Suprapubic skin (tissue), 4 donors: ENCODE measurements at regions not wholly inside any gene's neighbourhood (a gene's known extent, or its start where the extent isn't known, plus 50 kb on each side); places are given as distances from the start of the nearest gene placed in this dataset.
A peak's percentile ranks its signal among the peaks of the same experiment; 100 is the strongest.

ENCODE experiments used
- DNase-seq, 2 donors: peaks; one replicate each; pipeline ENCODE4 v3.0.0-alpha.2; 2019; ENCODE audit warnings: low spot score in 2 of 2
- H3K27ac ChIP-seq: fragments of 200-600 bp; sonication (generic); one replicate; pipeline ENCODE4 v1.5.1; 2019
- H3K27me3 ChIP-seq: fragments of 200-600 bp; sonication (generic); one replicate; pipeline ENCODE4 v1.5.1; 2019
- H3K36me3 ChIP-seq: fragments of 200-600 bp; sonication (generic); one replicate; pipeline ENCODE4 v1.5.1; 2019
- H3K4me1 ChIP-seq: fragments of 200-600 bp; sonication (generic); one replicate; pipeline ENCODE4 v1.5.1; 2019
- H3K4me3 ChIP-seq: fragments of 200-600 bp; sonication (generic); one replicate; pipeline ENCODE4 v1.5.1; 2019; ENCODE audit warnings: mild to moderate bottlenecking
- H3K9me3 ChIP-seq: fragments of 200-600 bp; sonication (generic); one replicate; pipeline ENCODE4 v1.5.1; 2019
- CTCF ChIP-seq, 2 donors: fragments of 200-600 bp in 1 of 2; fragments of 450-650 bp in 1 of 2; sonication (generic) in 1 of 2; IDR thresholded peaks; one replicate each; pipeline ENCODE4 v1.5.1; 2016 to 2019; ENCODE audit warnings: antibody characterized with exemption in 2 of 2, mild to moderate bottlenecking in 1 of 2, moderate library complexity in 1 of 2
- EP300 ChIP-seq: sonication (generic); formaldehyde crosslinking; IDR thresholded peaks from one replicate; pipeline ENCODE4 v1.6.1; 2017; ENCODE audit warnings: antibody characterized with exemption
- POLR2A ChIP-seq, 2 donors: fragments of 450-650 bp; IDR thresholded peaks; one replicate each; pipeline ENCODE4 v1.6.1; 2017; ENCODE audit warnings: antibody characterized with exemption in 2 of 2, mild to moderate bottlenecking in 2 of 2, moderate library complexity in 2 of 2
- POLR2AphosphoS5 ChIP-seq, 3 donors: sonication (generic); formaldehyde crosslinking; IDR thresholded peaks; one replicate each; pipeline ENCODE4 v1.6.1; 2017; ENCODE audit warnings: antibody characterized with exemption in 3 of 3
- WGBS: methylation state at CpG from one replicate; pipeline ENCODE4 v1.1.5; 2018; 5-methylcytosine and 5-hydroxymethylcytosine counted together

GRCh38 chr6:26149240-26149639 lies 62.0 kb downstream of the HFE start:
- no peaks in the 10 kb centered on the region for H3K36me3 ChIP-seq
- H3K27ac ChIP-seq, result no peak overlapping the region
- no peaks in the 10 kb centered on the region for H3K9me3 ChIP-seq
- no peaks in the 10 kb centered on the region for H3K27me3 ChIP-seq
- peaks cover 6% of the 10 kb centered on the region for H3K4me1 ChIP-seq
- TF ChIP-seq EP300, result no peak
- TF ChIP-seq CTCF (IDR thresholded peaks at IDR 0.05), result no peak
- no peak for TF ChIP-seq POLR2A (IDR thresholded peaks at IDR 0.05)
- no peak for TF ChIP-seq POLR2AphosphoS5 (IDR thresholded peaks at IDR 0.05)
- no peak for DNase-seq
- H3K4me3 ChIP-seq, result no peak overlapping the region

- Histone ChIP-seq H3K27ac (no peak overlapping the region), H3K36me3 (no peaks in the 10 kb centered on the region), H3K4me3 (no peak overlapping the region), H3K9me3 (no peaks in the 10 kb centered on the region), H3K27me3 (no peaks in the 10 kb centered on the region), H3K4me1 (peaks cover 13% of the 10 kb centered on the region)
- 59% methylated on average over 6 of the region's 6 CpGs for WGBS
- DNase-seq, result no peak
- TF ChIP-seq POLR2AphosphoS5 (IDR thresholded peaks at IDR 0.05) (no peak), EP300 (no peak), POLR2A (IDR thresholded peaks at IDR 0.05) (no peak), CTCF (IDR thresholded peaks at IDR 0.05) (no peak)
These were observed 65.2 kb downstream of the HFE start for GRCh38 chr6:26152226-26153101.

- Histone ChIP-seq H3K9me3 (no peaks in the 10 kb centered on the region), H3K36me3 (no peaks in the 10 kb centered on the region), H3K27ac (peak overlapping the region; percentile 89), H3K27me3 (no peaks in the 10 kb centered on the region), H3K4me3 (peak overlapping the region; percentile 71), H3K4me1 (peaks cover 23% of the 10 kb centered on the region)
- DNase-seq, result no peak
- 19% methylated on average over 9 of the region's 9 CpGs for whole genome bisulfite sequencing
- TF ChIP-seq EP300 (no peak), POLR2A (IDR thresholded peaks at IDR 0.05) (no peak), CTCF (IDR thresholded peaks at IDR 0.05) (no peak), POLR2AphosphoS5 (IDR thresholded peaks at IDR 0.05) (no peak)
These were observed 68.1 kb downstream of the HFE start for GRCh38 chr6:26155061-26155930.

- no peaks in the 10 kb centered on the region for H3K36me3 ChIP-seq
- TF ChIP-seq CTCF (IDR thresholded peaks at IDR 0.05) (no peak), POLR2AphosphoS5 (IDR thresholded peaks at IDR 0.05) (peak; percentile 97 to 100 (median 100)), POLR2A (IDR thresholded peaks at IDR 0.05) (peak; percentile 98)
- DNase-seq, result peak; percentile 95
- H3K27me3 ChIP-seq, result no peaks in the 10 kb centered on the region
- 0% methylated on average over 15 of the region's 61 CpGs for WGBS
- H3K27ac ChIP-seq, result peak overlapping the region; percentile 89
- H3K4me3 ChIP-seq, result peak overlapping the region; percentile 71
- H3K4me1 ChIP-seq, result peaks cover 23% of the 10 kb centered on the region
- H3K9me3 ChIP-seq, result no peaks in the 10 kb centered on the region
These were observed 69.0 kb downstream of the HFE start for GRCh38 chr6:26156105-26156849.
